Nephron progenitor cell (in vitro differentiated cells): ENCODE measurements at regions not wholly inside any gene's neighbourhood (a gene's known extent, or its start where the extent isn't known, plus 50 kb on each side); places are given as distances from the start of the nearest gene placed in this dataset.

ENCODE experiments used
- DNase-seq: peaks from one replicate; pipeline ENCODE4 v3.0.0; 2021
- H3K27ac Mint-ChIP-seq: 2 replicates; pipeline ENCODE4 v1.8.0; 2021; ENCODE audit warnings: mild to moderate bottlenecking, moderate library complexity, mixed read lengths
- H3K27me3 Mint-ChIP-seq: 2 replicates; pipeline ENCODE4 v1.8.0; 2021; ENCODE audit warnings: mild to moderate bottlenecking, low read depth, mixed read lengths; ENCODE audit not compliant: poor library complexity
- H3K36me3 Mint-ChIP-seq: 2 replicates; pipeline ENCODE4 v1.8.0; 2021; ENCODE audit warnings: low read depth, mixed read lengths
- H3K4me1 Mint-ChIP-seq: 2 replicates; pipeline ENCODE4 v1.8.0; 2021; ENCODE audit warnings: mixed read lengths
- H3K4me3 Mint-ChIP-seq: 2 replicates; pipeline ENCODE4 v1.8.0; 2021; ENCODE audit warnings: mild to moderate bottlenecking, moderate library complexity, mixed read lengths
- H3K9me3 Mint-ChIP-seq: 2 replicates; pipeline ENCODE4 v1.8.0; 2021; ENCODE audit warnings: mild to moderate bottlenecking, moderate library complexity, mixed read lengths
- TF ChIP-seq, protein P1 (sequence below): fragments of 200-600 bp; sonication (generic); IDR thresholded peaks from 2 replicates; pipeline ENCODE4 v1.5.0; 2021; ENCODE audit warnings: antibody characterized with exemption

DNA sequence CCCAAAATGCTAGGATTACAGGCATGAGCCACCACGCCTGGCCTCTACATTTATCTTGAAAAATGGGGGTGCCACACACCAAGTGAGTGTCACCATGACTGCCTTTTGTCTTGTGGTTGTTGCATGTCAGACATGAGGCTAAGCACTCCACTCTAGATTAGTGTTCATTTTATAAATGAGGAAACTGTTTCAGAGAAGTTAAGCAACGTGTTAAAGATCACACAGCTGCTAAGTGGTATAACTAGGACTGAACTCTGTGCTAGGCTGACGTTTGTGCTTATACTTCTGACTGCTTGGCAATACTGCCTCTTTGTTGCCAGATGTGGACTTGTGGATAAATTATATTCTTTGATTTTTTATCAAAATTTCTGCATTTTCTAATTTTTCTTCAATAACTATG lies 50.8 kb upstream of the SMAD6 start:
- Mint-ChIP-seq H3K4me3 (no peak overlapping the region), H3K27me3 (peaks cover 10% of the 10 kb centered on the region), H3K36me3 (no peaks in the 10 kb centered on the region), H3K9me3 (no peaks in the 10 kb centered on the region), H3K4me1 (peaks cover 64% of the 10 kb centered on the region), H3K27ac (no peak overlapping the region)
- TF ChIP-seq, protein P1, sequence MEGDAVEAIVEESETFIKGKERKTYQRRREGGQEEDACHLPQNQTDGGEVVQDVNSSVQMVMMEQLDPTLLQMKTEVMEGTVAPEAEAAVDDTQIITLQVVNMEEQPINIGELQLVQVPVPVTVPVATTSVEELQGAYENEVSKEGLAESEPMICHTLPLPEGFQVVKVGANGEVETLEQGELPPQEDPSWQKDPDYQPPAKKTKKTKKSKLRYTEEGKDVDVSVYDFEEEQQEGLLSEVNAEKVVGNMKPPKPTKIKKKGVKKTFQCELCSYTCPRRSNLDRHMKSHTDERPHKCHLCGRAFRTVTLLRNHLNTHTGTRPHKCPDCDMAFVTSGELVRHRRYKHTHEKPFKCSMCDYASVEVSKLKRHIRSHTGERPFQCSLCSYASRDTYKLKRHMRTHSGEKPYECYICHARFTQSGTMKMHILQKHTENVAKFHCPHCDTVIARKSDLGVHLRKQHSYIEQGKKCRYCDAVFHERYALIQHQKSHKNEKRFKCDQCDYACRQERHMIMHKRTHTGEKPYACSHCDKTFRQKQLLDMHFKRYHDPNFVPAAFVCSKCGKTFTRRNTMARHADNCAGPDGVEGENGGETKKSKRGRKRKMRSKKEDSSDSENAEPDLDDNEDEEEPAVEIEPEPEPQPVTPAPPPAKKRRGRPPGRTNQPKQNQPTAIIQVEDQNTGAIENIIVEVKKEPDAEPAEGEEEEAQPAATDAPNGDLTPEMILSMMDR: no peak
- DNase-seq: no peak

DNA sequence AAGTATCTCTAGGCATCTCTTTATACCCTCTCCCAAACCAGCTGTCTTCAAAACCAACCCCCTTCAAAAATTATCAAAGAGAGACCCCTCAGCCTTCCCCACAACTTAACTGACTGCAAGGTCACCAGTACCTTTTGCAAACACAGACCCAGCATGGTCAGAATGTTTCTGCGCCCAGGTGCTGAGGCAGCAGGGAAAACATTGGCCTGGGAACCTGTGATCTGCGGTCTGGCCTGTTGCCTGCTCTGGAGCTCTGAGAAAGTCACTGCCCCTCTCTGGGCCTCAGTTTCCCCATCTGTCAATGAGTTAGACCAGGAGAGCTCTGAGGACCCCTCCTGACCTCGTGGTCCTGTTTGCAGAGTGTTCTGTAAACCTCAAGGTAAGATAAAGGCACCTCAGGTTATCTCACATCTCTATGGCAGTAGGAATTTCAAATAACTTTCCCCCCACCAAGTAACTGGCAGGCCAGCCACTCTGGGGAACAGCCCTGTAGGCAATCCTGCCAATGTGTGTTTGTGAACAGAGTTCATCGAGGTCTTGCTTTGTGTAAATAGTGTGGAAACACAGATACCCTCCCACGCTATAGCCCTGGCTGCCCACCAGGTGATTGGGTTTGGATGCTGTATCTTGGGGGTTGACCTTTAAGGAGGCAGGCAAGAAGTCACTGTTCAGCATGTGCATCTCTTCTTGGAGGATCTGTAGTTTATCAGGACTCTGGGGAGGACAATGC lies 50.0 kb upstream of the SMAD6 start:
- no peaks in the 10 kb centered on the region for H3K36me3 Mint-ChIP-seq
- peaks cover 10% of the 10 kb centered on the region for H3K27me3 Mint-ChIP-seq
- peak overlapping the region; percentile 47 for H3K27ac Mint-ChIP-seq
- H3K9me3 Mint-ChIP-seq: no peaks in the 10 kb centered on the region
- H3K4me3 Mint-ChIP-seq: no peak overlapping the region
- H3K4me1 Mint-ChIP-seq: peaks cover 71% of the 10 kb centered on the region
- TF ChIP-seq, protein P1: no peak
- DNase-seq: no peak
